ENCODE measurements at regions not wholly inside any gene's neighbourhood (a gene's known extent, or its start where the extent isn't known, plus 50 kb on each side); places are given as distances from the start of the nearest gene placed in this dataset.

DNA sequence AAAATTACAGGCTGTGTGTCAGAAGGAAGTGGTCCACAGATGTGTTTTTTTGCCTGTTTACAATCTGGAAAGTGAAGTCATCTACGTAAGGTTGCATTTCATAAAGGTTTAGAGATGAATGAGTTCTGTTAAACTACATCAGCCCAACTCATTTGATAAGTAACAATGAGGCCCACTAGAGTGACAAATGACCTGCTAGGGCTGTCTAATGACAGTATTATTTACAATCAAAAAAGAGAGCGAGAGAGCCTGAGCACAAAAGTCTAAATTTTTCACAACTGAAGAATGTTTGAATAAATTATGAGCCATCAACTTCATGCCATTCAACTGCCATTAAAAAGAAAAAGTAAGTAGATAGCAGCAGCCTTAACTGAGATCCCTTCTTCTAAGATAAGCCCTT is 135.7 kb upstream of the TBL1XR1 start:
- TF ChIP-seq, protein P1, sequence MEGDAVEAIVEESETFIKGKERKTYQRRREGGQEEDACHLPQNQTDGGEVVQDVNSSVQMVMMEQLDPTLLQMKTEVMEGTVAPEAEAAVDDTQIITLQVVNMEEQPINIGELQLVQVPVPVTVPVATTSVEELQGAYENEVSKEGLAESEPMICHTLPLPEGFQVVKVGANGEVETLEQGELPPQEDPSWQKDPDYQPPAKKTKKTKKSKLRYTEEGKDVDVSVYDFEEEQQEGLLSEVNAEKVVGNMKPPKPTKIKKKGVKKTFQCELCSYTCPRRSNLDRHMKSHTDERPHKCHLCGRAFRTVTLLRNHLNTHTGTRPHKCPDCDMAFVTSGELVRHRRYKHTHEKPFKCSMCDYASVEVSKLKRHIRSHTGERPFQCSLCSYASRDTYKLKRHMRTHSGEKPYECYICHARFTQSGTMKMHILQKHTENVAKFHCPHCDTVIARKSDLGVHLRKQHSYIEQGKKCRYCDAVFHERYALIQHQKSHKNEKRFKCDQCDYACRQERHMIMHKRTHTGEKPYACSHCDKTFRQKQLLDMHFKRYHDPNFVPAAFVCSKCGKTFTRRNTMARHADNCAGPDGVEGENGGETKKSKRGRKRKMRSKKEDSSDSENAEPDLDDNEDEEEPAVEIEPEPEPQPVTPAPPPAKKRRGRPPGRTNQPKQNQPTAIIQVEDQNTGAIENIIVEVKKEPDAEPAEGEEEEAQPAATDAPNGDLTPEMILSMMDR (CRISPR knock-in tag; IDR thresholded peaks at IDR 0.05) = no peak
- TF ChIP-seq MAFK (conservative IDR thresholded peaks at IDR 0.05 in 1 of 2, IDR thresholded peaks at IDR 0.05 in 1 of 2; ENCODE audit: low read length in 2 of 2) = no peak
- TF ChIP-seq, protein P2, sequence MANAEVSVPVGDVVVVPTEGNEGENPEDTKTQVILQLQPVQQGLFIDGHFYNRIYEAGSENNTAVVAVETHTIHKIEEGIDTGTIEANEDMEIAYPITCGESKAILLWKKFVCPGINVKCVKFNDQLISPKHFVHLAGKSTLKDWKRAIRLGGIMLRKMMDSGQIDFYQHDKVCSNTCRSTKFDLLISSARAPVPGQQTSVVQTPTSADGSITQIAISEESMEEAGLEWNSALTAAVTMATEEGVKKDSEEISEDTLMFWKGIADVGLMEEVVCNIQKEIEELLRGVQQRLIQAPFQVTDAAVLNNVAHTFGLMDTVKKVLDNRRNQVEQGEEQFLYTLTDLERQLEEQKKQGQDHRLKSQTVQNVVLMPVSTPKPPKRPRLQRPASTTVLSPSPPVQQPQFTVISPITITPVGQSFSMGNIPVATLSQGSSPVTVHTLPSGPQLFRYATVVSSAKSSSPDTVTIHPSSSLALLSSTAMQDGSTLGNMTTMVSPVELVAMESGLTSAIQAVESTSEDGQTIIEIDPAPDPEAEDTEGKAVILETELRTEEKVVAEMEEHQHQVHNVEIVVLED (CRISPR knock-in tag; IDR thresholded peaks at IDR 0.05; ENCODE audit: borderline replicate concordance) = no peak
- no peak for TF ChIP-seq POLR2A (IDR thresholded peaks at IDR 0.05; ENCODE audit: insufficient read depth in 1 of 2, low read depth in 2 of 2, low read length in 2 of 2)
- no peak for TF ChIP-seq KLF9 (CRISPR knock-in tag; IDR thresholded peaks at IDR 0.05; ENCODE audit: low read depth)
- no peak for TF ChIP-seq MAZ (IDR thresholded peaks at IDR 0.05; ENCODE audit: borderline replicate concordance, low read depth, low read length)
- no peak for TF ChIP-seq MAZ (CRISPR knock-in tag; IDR thresholded peaks at IDR 0.05; ENCODE audit: low read depth)
- TF ChIP-seq ZNF225 (CRISPR knock-in tag; IDR thresholded peaks at IDR 0.05) = no peak
- TF ChIP-seq NR3C1 (CRISPR knock-in tag; IDR thresholded peaks at IDR 0.05) = no peak
